Astrocyte of the spinal cord (primary cell): ENCODE measurements at regions not wholly inside any gene's neighbourhood (a gene's known extent, or its start where the extent isn't known, plus 50 kb on each side); places are given as distances from the start of the nearest gene placed in this dataset.

Experiments
- DNase-seq: peaks from one replicate; pipeline ENCODE4 v3.0.0; 2011; ENCODE audit warnings: low read depth, low spot score
- H3K4me3 ChIP-seq: 2 replicates; pipeline ENCODE4 v1.5.1; 2011; ENCODE audit warnings: low read depth, mild to moderate bottlenecking, low read length, moderate library complexity
- in situ Hi-C: cut with HindIII; loops from 2 replicates; pipeline ENCODE4 v1.10.0; 2017; ENCODE audit warnings: low sequenced_read_pairs
- TF ChIP-seq, protein P1 (sequence below): IDR thresholded peaks from 2 replicates; pipeline ENCODE4 v1.5.1; 2012; ENCODE audit warnings: low read depth, mild to moderate bottlenecking, low read length, inconsistent platforms

DNA sequence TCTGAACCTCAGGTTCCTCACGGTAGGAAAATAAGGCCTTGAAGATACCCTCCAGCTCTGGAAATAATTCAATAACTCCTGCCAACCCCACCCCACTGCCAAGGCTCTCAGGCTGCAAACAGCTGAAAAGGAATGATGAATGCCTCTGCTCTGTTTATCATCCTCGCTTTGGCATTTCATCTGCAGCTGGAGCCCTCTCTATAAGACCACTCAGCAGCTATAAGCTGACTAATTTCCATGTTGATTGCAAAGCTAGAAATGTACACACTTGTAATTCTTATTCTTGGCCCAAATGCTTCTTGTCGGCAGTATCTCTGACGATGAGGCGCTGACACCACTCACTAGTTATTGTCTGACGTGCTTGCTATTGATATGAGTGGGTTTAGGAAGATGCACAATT, 408.4 kb upstream of the NMUR2 start:
- in situ Hi-C loops = no loop called here
- no peak overlapping the region for H3K4me3 ChIP-seq
- TF ChIP-seq, protein P1, sequence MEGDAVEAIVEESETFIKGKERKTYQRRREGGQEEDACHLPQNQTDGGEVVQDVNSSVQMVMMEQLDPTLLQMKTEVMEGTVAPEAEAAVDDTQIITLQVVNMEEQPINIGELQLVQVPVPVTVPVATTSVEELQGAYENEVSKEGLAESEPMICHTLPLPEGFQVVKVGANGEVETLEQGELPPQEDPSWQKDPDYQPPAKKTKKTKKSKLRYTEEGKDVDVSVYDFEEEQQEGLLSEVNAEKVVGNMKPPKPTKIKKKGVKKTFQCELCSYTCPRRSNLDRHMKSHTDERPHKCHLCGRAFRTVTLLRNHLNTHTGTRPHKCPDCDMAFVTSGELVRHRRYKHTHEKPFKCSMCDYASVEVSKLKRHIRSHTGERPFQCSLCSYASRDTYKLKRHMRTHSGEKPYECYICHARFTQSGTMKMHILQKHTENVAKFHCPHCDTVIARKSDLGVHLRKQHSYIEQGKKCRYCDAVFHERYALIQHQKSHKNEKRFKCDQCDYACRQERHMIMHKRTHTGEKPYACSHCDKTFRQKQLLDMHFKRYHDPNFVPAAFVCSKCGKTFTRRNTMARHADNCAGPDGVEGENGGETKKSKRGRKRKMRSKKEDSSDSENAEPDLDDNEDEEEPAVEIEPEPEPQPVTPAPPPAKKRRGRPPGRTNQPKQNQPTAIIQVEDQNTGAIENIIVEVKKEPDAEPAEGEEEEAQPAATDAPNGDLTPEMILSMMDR = no peak
- no peak for DNase-seq

DNA sequence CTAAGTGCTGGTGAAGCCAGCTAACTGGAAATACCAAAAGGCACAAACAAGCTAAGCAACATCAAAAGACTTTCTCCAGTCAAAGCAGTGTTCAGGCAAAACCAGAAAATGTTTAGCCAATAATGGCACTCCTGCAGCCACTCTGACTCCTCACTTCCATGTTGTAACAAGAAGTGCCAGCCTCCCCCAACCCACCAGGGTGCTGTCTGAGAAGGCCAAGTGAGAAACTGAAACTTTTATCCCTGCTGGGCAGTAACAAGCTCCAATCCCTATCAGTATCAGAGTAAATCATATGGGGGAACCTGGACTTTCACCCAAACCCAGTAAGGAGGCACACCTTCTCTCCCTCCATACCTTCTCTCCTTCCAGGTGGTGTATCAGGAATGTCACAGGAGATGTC, 414.8 kb upstream of the NMUR2 start:
- no peak for DNase-seq
- in situ Hi-C loops = no loop called here
- TF ChIP-seq, protein P1 = no peak
- H3K4me3 ChIP-seq = no peak overlapping the region

DNA sequence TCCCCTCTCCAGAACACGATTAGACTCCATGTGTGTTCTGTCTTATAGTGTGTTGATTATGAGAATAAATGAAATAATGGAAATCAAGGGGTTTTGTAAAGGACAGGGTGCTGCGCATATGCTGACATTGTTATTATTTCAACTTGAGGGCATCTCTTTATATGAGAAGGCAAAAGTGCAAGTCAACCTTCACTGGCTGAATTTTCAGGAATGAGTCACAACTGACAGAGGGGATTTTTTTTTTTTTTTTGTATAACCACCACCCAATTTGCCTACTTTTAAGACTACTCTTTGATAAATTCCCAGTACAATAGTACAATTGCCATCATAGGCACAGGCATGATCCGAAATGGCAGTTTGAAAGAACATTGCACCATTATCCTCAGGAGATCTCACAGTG, 419.2 kb upstream of the NMUR2 start:
- TF ChIP-seq, protein P1 = no peak
- no peak overlapping the region for H3K4me3 ChIP-seq
- in situ Hi-C loops = no loop called here

DNA sequence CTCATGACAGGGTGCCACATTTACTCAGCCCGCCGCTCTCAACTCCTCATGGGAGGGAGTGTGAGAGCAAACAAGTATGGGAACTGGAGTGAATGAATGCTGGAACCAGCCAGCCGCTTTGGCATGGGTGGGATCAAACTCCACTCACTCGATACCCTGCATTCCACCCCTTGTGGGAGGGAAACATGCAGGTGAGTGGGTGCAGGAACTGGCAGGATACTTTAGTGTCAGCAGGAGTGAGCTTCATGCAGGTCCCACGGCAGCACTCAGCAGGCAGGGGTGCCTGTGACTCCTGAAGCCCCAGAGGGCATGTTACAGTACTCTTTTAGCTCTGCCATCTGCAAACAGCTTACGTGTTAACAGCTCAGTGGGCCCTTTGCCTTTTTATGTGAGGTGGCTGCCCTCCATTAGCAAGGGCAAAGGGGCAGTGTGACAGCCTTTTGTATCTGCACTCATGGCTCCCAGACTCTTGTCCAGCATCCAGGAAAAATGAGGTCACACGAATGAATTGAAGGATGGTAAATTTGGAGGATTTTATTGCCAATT, 433.2 kb upstream of the NMUR2 start:
- TF ChIP-seq, protein P1 = no peak
- in situ Hi-C loops = no loop called here
- no peak overlapping the region for H3K4me3 ChIP-seq
- no peak for DNase-seq

More for the DNA sequence above, 419.2 kb upstream of the NMUR2 start:
- DNase-seq = no peak

DNA sequence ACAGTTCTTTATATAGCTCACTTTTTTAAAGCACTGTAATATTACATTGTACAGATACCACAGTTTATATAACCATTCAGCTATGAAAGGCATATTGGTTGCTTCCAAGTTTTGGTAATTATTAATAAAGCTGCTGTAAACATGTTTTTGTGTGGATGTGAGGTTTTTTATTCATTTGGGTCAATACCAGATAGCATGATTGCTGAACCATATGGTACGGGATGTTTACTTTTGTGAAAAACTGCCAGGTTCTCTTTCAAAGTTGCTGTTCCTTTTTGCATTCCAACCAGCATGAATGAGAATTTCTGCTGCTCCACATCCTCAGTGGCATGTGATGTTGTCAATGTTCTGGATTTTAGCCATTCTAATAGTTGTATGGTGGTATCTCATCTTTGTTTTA, 439.6 kb upstream of the NMUR2 start:
- no peak overlapping the region for H3K4me3 ChIP-seq
- in situ Hi-C loops = no loop called here
- TF ChIP-seq, protein P1 = no peak
- no peak for DNase-seq

DNA sequence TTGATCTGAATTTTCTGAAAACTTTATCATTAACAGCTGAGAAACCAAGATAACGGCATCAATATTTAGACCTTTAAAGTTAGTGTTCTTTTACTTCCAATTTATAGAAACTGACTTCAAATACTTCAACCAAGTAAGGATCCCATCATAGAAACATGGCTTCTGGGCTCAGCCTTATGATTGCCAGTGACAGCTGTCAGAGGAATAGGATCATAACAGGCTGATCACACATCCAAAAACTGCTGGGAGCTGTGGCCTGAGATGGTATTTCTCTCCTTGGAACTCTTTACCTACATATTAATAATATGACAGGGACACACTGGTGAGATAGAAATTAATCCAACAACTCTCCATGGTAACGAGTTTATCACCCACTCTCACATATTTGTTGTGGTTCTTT, 448.3 kb upstream of the NMUR2 start:
- in situ Hi-C loops = no loop called here

More for the DNA sequence above, 448.3 kb upstream of the NMUR2 start:
- DNase-seq = no peak
- TF ChIP-seq, protein P1 = no peak
- H3K4me3 ChIP-seq = no peak overlapping the region
